NCI-H187 (cell line): ENCODE measurements at regions not wholly inside any gene's neighbourhood (a gene's known extent, or its start where the extent isn't known, plus 50 kb on each side); places are given as distances from the start of the nearest gene placed in this dataset.

Experiments used
- DNase-seq, 2 experiments: peaks; one replicate each; lab custom pipeline; 2025; lab: John Stamatoyannopoulos, UW

DNA sequence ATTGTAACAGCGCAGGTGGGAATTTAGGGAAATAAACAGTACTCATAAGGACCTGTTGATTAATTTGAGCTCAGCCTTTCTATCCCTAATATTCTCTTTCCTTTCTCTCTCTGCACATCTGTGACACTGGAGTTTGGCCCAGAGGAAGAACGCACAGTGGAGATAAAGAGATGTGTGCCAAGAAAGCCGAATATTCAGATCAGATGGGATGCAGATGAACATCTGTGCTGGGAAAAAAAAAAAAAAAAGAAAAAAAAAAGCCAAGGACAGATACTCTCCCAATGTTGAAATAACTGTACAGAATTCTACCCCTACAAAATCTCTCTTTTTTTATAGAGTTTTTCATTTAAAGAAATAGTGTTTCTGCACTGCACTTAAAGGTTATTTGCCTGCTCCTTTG, 485.4 kb downstream of the KCNJ2 start:
- no peak for DNase-seq

DNA sequence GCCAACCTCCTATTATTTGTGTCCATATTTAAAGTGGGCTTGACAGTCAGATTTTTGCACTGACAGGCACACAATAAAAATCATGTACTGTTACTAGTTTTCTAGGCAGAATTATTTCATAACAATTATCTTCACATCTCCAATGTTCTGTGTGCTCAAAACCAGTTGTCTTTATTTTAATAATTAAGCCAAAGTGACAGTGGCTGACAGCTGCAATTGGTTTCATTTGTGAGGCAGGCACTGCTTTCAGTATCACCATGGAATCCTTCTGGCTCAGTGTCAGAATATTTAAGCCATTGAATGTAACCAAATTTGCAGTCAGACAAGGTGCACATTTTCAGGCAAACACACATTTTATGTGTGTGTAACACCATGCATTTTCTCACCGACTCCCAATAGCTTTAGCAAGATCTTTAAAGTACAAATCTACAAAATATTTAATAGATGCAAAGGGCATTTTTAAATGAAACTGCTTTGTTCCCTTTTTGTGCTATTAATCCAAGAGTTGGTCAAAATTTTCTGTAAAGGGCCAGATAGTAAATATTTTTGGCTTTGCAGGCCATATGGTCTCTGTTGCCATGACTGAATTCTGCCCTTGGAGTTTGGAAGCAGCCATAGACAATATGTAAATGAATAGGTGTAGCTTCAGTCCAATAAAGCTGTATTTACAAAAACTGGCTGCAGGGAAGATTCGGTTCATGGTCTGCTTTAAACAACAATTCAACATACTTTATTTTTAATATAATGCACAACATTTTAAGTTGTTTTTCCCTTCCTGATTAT, 486.0 kb downstream of the KCNJ2 start:
- no peak for DNase-seq

DNA sequence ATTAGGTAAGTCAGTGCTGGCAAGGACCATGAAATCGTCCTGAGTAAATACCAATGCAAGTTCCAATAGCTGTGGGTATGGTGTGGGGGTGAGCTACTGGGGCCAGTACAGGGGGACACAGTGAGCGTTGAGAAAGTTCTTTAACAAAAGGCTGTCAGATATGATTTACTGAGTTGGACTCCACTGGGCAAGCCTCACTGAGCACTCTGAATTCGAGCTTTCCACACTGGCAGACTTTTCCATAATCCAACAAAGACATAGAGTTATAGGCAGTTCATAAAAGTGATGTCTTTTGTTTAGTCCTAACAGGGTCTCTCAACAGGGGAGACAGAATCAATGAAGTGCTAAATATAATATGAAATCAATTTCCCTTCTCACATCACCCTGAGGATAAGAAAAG, 489.0 kb downstream of the KCNJ2 start:
- DNase-seq: no peak

DNA sequence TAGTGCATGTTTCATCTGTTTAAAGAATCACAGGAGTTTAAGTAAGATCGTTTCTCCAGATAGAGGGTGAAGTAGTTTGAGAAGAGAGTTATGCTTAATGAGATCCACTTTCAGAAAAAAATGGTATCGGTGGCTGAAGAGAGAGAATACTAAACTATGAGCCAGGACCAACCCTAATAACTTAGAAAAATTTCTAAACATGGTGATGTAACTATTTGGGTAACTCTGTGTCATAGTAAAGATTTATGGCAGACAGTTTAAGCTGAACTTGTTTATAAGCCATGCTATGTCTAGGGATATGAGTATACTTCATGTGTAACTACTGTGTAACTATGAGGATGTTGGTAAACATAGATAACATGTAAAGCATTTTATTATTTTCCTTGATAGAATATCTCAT, 489.5 kb downstream of the KCNJ2 start:
- no peak for DNase-seq

DNA sequence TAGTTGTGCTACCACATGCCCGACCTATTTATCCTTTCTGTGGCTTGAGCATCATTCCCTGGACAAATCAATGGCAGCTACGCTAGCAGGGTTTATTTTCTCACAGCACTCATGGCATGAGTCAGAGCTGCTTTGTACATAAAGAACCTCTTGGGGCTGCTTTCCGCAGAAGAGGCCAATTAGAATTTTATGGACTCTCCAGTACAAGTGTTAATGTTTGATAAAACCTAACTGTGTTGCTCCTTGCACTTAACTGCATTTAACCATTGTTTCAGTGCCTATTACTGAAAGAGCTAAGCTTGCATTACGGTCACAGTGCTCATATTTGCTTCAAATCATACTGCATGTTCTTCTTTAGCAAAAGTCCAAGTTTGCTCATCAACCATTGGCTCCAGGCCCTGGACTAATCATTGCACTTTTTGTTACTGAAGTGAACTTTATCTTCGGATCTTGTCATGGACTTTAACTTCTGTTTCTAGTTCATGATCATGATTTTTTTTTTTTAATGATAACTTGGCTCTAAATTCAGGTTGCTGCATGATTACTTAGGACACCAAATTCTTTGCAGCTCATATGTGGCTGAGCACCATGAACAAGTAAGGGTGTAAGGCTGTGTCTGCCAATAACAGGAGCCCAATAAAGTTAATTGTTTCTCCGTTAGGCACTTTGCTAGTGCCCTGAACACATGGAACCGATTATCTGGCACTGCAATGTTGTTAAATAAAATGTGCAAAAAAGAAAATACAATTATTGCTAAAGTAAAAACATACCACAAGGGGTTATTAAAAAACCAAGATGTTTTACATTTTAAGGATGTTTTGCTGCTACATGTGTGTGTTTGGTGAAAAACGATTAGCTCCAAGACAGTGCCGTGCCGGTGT, 492.2 kb downstream of the KCNJ2 start:
- peak; percentile 52 to 65 for DNase-seq

DNA sequence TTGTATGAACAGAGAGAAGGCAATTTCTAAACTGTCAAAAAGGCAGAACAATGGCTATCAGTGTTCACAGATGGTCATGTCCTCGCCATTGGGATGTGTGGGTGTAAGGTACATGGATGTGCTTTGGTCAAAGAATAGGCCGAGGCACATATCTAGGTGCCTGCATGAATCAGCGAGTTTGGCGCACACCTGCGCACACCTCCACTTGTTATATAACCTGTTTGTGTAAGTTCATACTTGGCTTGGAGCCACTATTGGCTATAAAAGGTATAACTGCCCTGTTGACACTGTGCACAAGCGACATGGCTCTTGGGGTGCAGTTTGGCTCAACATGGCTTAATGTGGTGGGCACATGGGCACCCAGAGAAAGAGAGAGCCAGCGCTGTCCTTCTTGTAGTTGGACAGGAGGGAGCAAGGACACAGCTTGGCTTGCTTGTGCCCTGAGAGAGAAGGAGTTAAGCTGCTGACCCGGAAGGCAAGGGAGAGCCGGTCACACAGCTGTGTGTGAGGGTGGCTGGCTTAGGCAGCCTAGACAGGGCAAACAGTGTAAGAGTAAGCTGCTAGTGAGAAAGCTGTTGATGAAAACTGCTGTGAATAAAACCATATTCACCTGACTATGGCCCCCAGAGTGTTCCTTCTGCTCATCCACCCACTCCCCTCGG, 499.1 kb downstream of the KCNJ2 start:
- no peak for DNase-seq

DNA sequence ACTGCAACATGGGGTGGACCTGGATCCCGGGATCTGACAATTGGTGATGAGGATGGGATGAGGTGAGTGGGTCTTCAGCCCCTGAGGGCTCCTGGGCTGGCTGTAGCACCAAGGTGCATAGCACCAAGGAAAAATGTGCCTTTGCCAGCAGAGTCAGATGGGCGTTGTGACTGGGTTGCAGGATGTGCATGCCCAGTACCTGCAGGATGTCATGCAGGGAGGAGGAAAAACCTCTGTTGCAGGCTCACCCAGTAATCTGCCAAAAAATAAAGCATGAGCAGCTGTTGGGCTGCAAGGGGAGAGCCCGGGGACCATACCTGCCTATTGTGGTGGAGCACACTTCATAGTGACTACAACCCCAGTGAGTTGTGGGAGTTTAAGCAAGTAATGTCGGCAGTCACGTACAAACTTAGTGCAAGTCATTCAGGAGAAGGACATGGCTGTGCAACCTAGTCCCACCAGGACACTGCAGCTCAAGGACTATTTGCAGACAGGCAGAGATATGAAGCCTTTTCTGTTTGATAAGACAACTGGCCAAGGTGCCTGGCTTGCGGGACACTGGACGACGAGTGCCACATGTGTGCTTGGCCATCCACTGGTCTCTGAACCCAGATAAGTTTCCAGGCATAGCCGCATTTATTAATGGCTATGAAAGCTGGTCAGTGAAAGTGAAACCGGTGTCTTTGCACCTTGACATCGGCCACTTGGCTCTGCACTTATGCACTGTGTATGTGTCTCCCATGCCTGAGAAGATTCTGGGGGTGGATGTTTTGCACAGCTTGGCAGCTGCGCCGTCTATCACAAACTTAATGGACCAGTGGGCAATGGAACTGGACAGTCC, 499.8 kb downstream of the KCNJ2 start:
- DNase-seq: no peak

DNA sequence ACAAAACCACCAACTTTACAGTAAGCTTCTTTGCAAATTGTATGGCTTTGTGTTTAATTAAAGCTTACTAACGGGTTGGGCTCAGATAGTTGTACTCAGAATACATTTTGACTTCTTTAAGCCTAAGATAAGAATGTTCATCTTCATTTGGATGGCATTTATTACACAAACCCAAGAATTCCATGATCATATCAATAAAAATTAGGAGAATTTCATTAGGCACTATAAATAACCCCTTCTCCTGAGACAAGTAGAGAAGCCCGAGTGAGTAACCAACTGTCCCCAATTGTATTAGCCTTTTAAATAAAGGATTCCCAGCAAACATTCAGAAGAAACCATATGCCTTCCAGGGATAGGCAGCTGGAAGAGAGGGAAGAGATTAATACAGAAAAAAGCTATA, 504.7 kb downstream of the KCNJ2 start:
- no peak for DNase-seq

DNA sequence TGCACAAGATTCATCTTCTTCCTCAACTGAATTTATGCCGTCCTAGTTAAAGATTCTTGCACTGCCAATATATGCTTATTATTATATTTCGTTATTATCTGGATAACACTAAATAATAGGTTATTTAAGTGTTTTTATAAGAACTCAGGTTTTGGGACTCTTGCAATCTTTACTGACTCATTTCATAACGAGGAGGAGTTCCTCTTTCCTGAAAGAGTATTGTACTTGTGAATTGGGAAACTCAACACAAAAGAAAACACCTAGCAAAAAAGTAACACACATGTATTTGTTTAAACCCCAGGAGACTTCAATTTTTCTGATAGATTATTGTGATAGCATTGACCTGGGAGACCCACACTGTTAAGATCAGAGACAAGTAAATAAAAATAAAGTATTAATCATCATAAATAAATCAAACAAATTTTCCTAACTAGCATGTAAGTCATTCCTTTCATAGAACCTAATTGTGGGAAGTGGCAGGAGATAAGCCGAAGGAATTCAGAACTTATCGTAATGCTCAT, 505.8 kb downstream of the KCNJ2 start:
- no peak for DNase-seq

DNA sequence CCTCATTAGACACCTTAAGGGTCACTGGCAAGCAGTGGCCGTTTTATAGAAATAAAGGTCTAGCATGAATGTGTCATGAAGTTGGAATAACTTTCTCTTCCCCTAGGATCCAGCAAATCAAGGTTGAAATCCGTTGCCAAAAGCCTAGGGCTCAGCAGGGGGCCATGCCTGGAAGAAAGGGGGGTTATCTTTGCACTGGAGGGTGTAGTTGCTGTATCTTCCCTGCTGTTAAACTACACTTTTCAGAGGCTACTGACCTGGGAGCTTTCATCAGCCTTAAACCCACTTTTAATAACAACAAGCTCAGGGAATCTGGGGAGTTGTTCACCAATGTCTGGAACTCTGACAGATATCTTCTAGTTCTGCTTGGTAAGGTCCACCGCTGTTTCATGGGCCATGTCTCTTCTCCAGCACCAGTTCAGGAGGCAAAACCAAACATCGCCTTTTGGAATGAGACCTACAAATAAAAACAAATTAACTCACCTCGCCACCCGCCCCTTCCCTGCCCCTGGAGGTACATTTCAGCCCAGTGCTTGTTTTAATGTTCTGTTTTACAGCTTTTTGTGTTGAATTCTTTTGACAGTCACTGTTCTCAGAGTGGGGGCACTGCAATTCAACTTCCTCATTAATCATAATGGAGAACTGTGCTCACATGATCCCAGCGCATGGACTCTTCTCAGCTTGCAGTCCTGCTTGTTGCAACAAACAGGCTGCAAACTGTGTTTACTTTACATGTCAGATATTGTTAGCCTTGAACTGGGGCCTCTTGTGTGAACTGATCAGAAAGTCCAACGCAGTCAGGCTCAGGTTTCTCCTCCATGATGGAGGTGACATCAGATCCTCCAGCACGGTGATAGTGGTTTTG, 508.7 kb downstream of the KCNJ2 start:
- DNase-seq: no peak

DNA sequence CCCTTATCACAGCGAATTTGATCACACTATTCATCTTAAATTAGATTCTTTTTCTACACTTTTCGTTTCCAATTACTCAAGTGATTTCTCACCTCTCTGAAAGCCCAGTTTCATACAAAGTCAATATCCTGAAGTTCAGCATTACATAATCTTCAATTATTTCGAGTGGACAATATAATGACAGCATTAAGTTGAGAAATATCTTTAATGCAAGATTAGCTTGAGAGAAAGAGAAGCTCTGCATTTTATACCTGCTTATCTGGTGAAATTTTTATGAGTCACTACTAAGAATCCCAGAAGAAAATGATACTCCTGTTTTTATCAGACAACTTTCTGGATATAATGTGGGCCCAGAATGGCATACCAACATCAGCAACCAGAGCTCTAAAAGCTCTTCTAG, 509.6 kb downstream of the KCNJ2 start:
- DNase-seq: no peak

DNA sequence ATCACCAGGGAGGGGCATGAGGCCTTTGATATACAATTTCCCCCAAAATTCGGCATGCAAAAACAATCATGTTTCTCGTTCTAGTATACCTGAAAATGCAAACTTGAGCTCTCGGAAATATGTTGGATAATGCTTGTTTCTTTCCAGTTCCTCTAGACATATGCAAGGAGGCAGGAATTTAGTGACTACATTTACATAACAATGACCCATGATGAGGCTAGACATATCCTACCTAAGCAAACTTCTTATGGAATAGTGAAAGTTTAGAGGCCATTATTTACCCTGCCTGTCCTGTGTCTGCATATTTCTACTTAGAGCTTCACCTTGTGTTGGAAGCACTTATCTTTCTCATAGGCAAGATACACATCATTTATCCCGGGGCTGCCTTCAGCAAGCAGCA, 514.6 kb downstream of the KCNJ2 start:
- no peak for DNase-seq

DNA sequence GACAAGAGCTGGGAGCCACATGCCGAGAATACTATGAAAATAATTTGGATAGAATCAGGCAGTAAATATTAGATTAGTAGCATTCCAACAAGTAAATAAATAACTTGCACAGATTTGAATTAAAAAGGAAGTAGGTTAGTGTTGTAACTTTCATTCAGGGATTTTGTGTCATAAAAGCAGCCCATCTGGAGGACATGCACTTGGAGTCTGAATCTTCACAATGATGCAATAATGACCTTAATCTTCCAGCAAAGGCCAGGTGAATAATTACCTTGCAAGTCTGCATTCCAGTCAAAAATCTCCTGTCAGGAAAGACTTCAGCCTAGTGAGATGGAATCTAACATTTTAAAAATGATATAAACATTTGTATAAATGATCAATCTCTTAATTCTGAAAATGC, 518.1 kb downstream of the KCNJ2 start:
- DNase-seq: no peak

DNA sequence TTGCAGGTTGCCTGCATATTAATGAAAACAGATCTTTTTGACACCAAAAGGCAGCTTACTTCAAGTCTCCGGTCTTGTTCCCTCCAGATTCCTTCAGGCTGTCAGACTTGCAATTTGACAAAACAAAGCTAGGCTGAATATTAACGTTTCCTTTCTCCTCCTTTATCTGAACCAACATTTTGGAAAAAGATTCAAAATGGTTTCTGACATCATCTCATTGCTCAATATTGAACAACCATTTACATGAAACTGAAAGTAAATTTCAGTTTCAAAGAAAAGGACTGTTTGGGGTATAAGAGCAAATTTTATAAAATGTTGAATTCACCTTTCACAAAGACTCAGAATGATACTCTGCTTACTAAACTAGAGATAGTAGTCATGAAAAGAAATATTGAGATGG, 521.8 kb downstream of the KCNJ2 start:
- no peak for DNase-seq

DNA sequence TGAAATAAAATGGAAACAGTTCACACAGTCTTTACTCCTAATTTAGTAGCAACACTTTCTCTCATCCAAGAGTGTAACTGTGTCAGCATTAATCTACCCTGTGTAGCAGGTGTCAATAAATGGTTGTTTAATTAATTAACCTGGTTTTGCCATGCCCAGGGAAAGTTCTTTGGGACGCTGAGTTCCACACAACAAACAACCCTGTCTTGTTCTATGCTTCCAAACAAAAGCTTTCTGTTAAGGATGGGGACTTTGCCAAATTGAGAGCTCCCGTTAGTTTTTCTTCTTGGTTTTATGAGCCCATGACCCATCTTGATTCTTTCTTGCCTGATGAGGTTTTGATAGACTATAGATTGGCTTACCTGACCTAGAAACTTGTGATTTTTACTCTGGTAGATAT, 530.1 kb downstream of the KCNJ2 start:
- no peak for DNase-seq

DNA sequence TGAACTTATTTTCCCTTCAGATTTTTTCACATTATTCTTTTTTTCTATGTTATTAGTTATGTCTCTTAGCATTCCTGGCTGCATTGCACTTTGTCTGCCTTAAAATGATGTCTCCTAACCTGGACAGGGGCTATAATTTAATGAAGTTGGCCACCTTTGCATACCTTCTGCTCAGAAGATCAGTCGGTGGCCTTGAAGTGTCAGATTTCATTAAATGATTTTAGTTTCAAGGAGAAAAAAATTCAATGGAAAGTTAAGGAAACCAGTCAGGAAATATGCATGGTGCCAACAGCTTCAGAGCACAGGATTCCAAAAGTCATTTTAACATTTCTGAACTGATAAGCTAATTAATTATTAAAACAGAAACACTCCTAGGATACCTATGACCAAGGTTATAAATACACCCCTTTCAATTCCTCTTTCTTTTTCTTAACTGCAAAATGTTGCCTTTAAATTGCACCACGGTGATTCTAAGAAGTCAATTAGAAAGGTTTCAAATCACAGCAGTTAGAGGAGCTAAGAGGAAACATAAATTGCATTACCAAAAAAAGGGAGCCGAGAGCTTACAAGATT, 533.4 kb downstream of the KCNJ2 start:
- no peak for DNase-seq

DNA sequence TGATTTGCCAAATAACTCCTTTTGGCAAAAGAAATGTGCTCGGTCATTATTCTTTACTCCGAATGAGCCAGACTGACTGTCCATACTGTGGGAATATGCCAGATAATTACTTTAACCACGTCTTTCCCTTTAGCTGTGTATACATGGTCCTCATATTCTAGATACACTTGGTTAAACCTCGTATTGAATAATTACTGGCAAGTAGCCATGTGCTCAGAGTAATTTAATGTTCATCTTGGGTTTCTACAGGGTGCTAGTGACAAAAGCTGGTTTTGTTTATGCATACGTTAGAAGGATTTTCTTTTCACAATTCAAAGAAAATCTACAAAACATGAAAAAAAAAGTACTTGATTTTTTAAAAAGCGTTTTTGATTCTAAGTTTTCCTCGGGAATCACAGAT, 540.3 kb downstream of the KCNJ2 start:
- DNase-seq: no peak

DNA sequence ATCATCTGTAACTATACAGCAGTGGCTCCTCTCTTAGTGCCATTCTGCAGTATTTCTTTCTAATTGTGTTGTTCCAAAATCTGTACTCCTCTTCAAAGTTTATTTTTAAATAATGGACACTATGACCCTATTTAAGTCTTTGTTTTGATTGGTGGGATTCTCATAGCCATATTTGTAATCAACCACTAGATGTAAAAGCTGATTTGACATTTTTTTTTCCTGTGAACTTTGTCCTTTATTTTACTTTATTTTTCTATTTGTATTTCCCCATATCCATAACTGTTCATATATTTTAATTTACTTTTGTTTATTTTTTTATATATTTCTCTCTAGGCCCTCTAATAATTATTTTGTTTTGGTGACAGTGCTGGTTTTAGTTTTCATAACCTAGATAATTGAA, 544.4 kb downstream of the KCNJ2 start:
- DNase-seq: no peak

DNA sequence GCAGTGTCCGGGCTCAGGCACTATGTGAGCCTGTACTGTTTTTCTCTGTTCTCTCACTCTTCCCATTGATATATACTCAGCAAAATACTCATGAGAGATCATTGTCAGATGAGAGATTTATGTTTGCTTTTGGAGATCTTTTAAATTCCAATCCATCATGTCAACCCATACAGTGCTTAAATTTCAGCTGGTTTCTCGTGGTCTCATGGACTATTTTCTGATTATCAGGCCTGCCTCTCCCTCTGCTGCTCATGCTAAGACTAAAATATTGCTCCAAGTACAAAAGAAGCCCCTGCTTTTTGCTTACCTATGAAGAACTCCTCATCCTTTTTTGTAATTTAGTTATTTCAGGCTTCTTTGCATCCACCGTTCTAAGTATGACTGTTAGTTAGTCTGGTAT, 547.2 kb downstream of the KCNJ2 start:
- DNase-seq: no peak

DNA sequence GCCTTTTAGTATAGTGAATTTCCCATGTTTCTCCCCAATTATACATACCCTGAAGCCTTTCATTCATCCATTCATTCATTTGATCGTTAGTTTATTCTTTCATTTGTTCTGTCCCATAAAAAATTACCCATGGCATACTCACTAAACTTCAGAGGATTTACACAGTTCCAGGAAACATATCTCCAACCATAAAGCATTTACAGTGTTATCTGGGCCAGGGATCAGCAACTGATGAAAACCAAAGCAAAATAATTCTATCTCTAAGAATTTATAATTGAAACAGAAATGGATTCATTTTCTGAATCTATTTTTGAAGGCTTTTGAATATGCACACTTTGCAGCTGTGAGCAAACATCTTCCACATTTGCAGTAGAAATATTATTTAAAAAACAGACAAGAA, 547.7 kb downstream of the KCNJ2 start:
- DNase-seq: no peak
